ENCODE measurements at regions not wholly inside any gene's neighbourhood (a gene's known extent, or its start where the extent isn't known, plus 50 kb on each side); places are given as distances from the start of the nearest gene placed in this dataset.

DNA sequence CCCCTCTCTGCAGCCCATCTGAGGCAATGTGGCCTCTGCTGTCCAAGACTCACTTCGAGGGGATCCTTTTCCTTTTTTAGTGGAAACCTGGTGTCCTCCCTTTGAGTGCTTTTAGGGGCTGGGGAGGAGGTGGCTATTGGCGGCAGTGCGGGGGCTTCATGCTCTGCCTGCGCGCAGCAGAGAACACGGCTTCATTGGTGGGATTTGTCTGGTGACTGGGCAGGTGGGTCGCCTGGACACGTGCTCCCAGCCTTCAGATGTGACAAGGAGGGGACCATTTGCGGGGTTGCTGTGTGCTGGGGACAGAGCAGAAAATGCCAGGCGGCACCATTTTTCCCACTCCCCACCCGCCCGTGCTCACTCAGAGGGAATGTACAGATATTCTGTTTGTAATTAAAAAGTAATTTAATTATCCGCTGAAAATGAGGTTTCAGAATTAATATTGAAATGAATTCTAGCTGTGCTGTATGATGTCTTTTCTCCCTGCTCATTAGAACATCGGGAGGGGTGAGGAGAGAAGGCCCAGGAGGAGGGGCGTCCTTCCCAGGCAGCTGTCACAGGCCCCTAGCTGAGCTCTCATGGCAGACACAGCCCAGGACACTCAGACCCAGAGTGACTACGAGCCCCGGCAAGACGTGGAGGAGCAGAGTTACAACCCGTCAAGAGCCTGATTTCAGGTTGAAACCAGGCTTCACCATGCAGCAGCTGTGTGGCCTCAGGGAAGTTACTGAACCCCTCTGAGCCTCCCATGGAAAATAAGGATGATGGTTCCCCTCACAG, 417.2 kb upstream of the SULF2 start:
- TF ChIP-seq POLR2A (IDR thresholded peaks at IDR 0.05): no peak
- TF ChIP-seq, protein P1, sequence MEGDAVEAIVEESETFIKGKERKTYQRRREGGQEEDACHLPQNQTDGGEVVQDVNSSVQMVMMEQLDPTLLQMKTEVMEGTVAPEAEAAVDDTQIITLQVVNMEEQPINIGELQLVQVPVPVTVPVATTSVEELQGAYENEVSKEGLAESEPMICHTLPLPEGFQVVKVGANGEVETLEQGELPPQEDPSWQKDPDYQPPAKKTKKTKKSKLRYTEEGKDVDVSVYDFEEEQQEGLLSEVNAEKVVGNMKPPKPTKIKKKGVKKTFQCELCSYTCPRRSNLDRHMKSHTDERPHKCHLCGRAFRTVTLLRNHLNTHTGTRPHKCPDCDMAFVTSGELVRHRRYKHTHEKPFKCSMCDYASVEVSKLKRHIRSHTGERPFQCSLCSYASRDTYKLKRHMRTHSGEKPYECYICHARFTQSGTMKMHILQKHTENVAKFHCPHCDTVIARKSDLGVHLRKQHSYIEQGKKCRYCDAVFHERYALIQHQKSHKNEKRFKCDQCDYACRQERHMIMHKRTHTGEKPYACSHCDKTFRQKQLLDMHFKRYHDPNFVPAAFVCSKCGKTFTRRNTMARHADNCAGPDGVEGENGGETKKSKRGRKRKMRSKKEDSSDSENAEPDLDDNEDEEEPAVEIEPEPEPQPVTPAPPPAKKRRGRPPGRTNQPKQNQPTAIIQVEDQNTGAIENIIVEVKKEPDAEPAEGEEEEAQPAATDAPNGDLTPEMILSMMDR (IDR thresholded peaks at IDR 0.05): no peak
